ENCODE measurements at regions not wholly inside any gene's neighbourhood (a gene's known extent, or its start where the extent isn't known, plus 50 kb on each side); places are given as distances from the start of the nearest gene placed in this dataset.
"Not testable (repeated sequence)": the region's sequence is repeated elsewhere in the genome, so short reads cannot be mapped to it uniquely, and the experiment has no call there.

GRCh38 chr16:88148682-88149081, 197.4 kb downstream of the BANP start:
- DNase-seq = not testable (repeated sequence)

- not testable (repeated sequence) for DNase-seq
Measured at GRCh38 chr16:88149158-88149603, 197.9 kb downstream of the BANP start.

GRCh38 chr16:88149663-88150062, 198.4 kb downstream of the BANP start:
- not testable (repeated sequence) for DNase-seq

GRCh38 chr16:88150456-88151128, 199.4 kb downstream of the BANP start:
- DNase-seq = not testable (repeated sequence)

- DNase-seq = not testable (repeated sequence)
Measured at GRCh38 chr16:88151129-88151499, 199.9 kb downstream of the BANP start.

GRCh38 chr16:88151859-88152843, 200.9 kb downstream of the BANP start:
- DNase-seq = not testable (repeated sequence)

GRCh38 chr16:88152879-88153278, 201.6 kb downstream of the BANP start:
- DNase-seq = not testable (repeated sequence)

GRCh38 chr16:88153516-88153915, 202.3 kb downstream of the BANP start:
- not testable (repeated sequence) for DNase-seq

GRCh38 chr16:88154886-88155285, 203.7 kb downstream of the BANP start:
- DNase-seq = not testable (repeated sequence)

GRCh38 chr16:88155681-88156080, 204.4 kb downstream of the BANP start:
- not testable (repeated sequence) for DNase-seq

GRCh38 chr16:88156640-88157283, 205.5 kb downstream of the BANP start:
- not testable (repeated sequence) for DNase-seq

GRCh38 chr16:88157686-88158085, 206.5 kb downstream of the BANP start:
- DNase-seq = not testable (repeated sequence)

GRCh38 chr16:88158256-88159045, 207.2 kb downstream of the BANP start:
- DNase-seq = not testable (repeated sequence)

GRCh38 chr16:88159046-88159896, 208.0 kb downstream of the BANP start:
- DNase-seq = not testable (repeated sequence)

GRCh38 chr16:88159897-88160335, 208.7 kb downstream of the BANP start:
- not testable (repeated sequence) for DNase-seq

GRCh38 chr16:88161191-88161590, 210.0 kb downstream of the BANP start:
- not testable (repeated sequence) for DNase-seq

- DNase-seq = not testable (repeated sequence)
Measured at GRCh38 chr16:88161623-88162275, 210.5 kb downstream of the BANP start.

GRCh38 chr16:88162778-88163177, 211.5 kb downstream of the BANP start:
- DNase-seq = not testable (repeated sequence)

GRCh38 chr16:88164196-88165039, 213.2 kb downstream of the BANP start:
- DNase-seq = not testable (repeated sequence)

All from 8988T (cell line).